ENCODE measurements at regions not wholly inside any gene's neighbourhood (a gene's known extent, or its start where the extent isn't known, plus 50 kb on each side); places are given as distances from the start of the nearest gene placed in this dataset.

GRCh38 chr18:1075876-1076275, 171.2 kb downstream of the ADCYAP1 start:
- TF ChIP-seq GABPA (IDR thresholded peaks at IDR 0.05; ENCODE audit: low read depth) (no peak), FOXJ3 (CRISPR knock-in tag; IDR thresholded peaks at IDR 0.05) (no peak)
- TF ChIP-seq, protein P1, sequence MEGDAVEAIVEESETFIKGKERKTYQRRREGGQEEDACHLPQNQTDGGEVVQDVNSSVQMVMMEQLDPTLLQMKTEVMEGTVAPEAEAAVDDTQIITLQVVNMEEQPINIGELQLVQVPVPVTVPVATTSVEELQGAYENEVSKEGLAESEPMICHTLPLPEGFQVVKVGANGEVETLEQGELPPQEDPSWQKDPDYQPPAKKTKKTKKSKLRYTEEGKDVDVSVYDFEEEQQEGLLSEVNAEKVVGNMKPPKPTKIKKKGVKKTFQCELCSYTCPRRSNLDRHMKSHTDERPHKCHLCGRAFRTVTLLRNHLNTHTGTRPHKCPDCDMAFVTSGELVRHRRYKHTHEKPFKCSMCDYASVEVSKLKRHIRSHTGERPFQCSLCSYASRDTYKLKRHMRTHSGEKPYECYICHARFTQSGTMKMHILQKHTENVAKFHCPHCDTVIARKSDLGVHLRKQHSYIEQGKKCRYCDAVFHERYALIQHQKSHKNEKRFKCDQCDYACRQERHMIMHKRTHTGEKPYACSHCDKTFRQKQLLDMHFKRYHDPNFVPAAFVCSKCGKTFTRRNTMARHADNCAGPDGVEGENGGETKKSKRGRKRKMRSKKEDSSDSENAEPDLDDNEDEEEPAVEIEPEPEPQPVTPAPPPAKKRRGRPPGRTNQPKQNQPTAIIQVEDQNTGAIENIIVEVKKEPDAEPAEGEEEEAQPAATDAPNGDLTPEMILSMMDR (IDR thresholded peaks at IDR 0.05) = no peak

Measured in SK-N-SH (cell line).